Glomerular endothelial cell (primary cell): ENCODE measurements at regions not wholly inside any gene's neighbourhood (a gene's known extent, or its start where the extent isn't known, plus 50 kb on each side); places are given as distances from the start of the nearest gene placed in this dataset.

Source experiments
- DNase-seq: peaks from one replicate; pipeline ENCODE4 v3.0.0-alpha.2; 2011; ENCODE audit warnings: low read depth, low spot score; ENCODE audit errors: extremely low read depth

- no peak for DNase-seq
Measured at GRCh38 chr16:64892835-64893785, 228.8 kb downstream of the CDH11 start.

GRCh38 chr16:64889446-64889845, 232.4 kb downstream of the CDH11 start:
- no peak for DNase-seq

- no peak for DNase-seq
Measured at GRCh38 chr16:64887651-64888050, 234.2 kb downstream of the CDH11 start.

- DNase-seq, result no peak
Measured at GRCh38 chr16:64882078-64882784, 239.6 kb downstream of the CDH11 start.

- no peak for DNase-seq
Measured at GRCh38 chr16:64880994-64881393, 240.9 kb downstream of the CDH11 start.

- no peak for DNase-seq
Measured at GRCh38 chr16:64880006-64880405, 241.9 kb downstream of the CDH11 start.

- DNase-seq, result no peak
Measured at GRCh38 chr16:64878940-64879339, 242.9 kb downstream of the CDH11 start.

GRCh38 chr16:64872101-64872500, 249.8 kb downstream of the CDH11 start:
- DNase-seq, result no peak

- no peak for DNase-seq
Measured at GRCh38 chr16:64870859-64871258, 251.0 kb downstream of the CDH11 start.

GRCh38 chr16:64869781-64870180, 252.1 kb downstream of the CDH11 start:
- no peak for DNase-seq

- DNase-seq, result no peak
Measured at GRCh38 chr16:64866021-64866420, 255.8 kb downstream of the CDH11 start.

GRCh38 chr16:64865069-64865696, 256.7 kb downstream of the CDH11 start:
- DNase-seq, result no peak

GRCh38 chr16:64864232-64864809, 257.5 kb downstream of the CDH11 start:
- no peak for DNase-seq

- DNase-seq, result no peak
Measured at GRCh38 chr16:64858076-64858475, 263.8 kb downstream of the CDH11 start.

GRCh38 chr16:64857411-64857810, 264.5 kb downstream of the CDH11 start:
- no peak for DNase-seq

- no peak for DNase-seq
Measured at GRCh38 chr16:64853551-64853950, 268.3 kb downstream of the CDH11 start.

GRCh38 chr16:64846966-64847365, 274.9 kb downstream of the CDH11 start:
- no peak for DNase-seq

- DNase-seq, result no peak
Measured at GRCh38 chr16:64845071-64845470, 276.8 kb downstream of the CDH11 start.

- no peak for DNase-seq
Measured at GRCh38 chr16:64841482-64841881, 280.4 kb downstream of the CDH11 start.

GRCh38 chr16:64841071-64841470, 280.8 kb downstream of the CDH11 start:
- DNase-seq, result no peak

- no peak for DNase-seq
Measured at GRCh38 chr16:64830653-64831052, 291.2 kb downstream of the CDH11 start.
